T follicular helper cell (primary cell): ENCODE measurements at regions not wholly inside any gene's neighbourhood (a gene's known extent, or its start where the extent isn't known, plus 50 kb on each side); places are given as distances from the start of the nearest gene placed in this dataset.
"Not testable (repeated sequence)": the region's sequence is repeated elsewhere in the genome, so short reads cannot be mapped to it uniquely, and the experiment has no call there.

Experiments
- DNase-seq: peaks from one replicate; pipeline ENCODE4 v3.0.0-alpha.2; 2020; ENCODE audit warnings: low read depth

- no peak for DNase-seq
These were observed 119.0 kb upstream of the SLC38A2 start for GRCh38 chr12:46491548-46491947.

DNA sequence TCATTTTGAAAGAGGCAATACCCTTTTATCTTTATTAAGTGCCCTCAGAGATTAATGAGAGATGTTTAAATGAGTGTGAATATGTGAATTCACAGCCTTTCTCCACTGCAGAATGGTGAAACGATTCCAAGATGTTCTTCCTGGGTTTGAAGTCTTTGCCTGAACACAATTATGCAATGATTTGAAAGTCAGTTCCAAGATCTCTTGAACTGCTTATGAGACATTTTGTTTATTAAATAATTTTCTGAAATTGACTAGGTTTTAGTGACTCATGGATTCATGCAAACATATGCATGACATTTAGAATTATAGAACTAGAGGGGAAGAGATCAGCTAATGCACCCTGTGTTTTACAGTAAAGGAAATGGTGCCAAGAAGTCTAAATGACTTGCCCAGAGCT is 118.1 kb upstream of the SLC38A2 start:
- no peak for DNase-seq

GRCh38 chr12:46489951-46490388 is 117.4 kb upstream of the SLC38A2 start:
- DNase-seq = no peak

- DNase-seq = no peak
These were observed 115.1 kb upstream of the SLC38A2 start for GRCh38 chr12:46487567-46488131.

DNA sequence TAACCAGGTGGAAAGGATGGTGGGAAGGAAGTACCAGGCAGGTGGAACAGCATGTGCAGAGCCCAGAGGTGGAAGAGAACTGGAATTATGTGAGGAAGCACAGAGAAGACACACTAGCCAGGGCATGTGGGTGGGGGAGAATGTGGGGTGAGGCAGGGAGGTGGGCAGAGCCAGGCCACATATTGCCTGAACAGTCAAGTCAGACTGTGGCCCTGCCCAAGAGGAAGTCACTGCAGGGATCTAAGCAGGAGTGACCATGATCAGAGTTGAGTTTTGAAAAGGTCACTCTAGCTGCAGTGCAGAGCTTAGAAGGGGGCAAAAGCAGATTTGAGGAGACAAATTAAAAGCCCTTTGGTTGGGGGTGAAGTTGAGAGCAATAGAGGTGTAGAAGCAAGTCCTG is 114.0 kb upstream of the SLC38A2 start:
- no peak for DNase-seq

DNA sequence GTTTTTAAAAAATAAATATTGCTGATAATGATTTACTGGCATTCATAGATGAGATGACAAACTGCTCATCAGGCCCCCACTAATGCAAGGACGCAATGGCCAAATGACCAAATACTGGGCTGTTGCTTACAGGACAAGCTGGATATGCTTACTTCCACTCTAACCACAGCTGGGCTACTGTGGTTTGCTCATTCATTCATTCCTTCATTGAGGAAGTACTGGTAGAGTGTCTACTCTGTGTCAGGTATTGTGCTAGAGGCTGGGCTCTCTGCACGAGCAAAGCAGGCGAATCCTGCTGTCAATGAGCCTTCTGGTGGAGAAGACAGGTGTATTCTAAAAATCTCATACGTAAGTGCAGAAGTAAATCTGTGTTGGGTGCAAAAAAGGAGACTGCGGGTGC is 113.3 kb upstream of the SLC38A2 start:
- DNase-seq = no peak

DNA sequence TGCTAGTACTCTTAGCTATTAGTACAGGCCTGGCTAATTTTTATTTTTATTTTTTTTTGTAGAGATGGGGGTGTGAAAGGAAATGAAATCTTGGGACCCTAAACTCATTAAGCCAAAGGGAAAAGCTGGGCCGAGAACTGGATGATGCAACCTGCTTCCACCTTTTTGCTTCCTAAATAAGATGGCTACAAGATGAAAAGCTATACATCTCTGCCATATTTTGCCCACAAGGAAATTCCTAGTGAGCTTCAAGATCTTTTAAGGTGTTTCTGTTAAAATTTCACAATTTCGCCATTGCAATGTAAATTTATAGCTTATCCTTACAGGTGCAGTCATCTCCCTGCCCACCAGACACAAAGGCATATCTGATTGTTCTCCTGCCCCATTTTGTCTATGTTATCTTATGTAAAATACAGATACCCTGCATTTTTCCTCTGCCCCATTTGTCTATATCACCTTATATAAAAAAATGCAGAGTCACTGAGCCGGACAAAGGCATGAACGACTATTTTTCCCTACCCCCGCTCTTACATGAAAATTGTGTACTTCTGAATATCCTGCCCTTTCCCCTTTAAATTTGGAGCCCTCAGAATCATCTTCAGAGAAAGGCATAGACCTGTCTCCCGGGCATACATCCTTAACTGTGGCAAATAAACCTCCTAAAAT is 112.0 kb upstream of the SLC38A2 start:
- DNase-seq = no peak

- DNase-seq = no peak
These were observed 111.2 kb upstream of the SLC38A2 start for GRCh38 chr12:46483572-46484395.

GRCh38 chr12:46480724-46481123 is 108.2 kb upstream of the SLC38A2 start:
- DNase-seq = no peak

GRCh38 chr12:46480316-46480715 is 107.7 kb upstream of the SLC38A2 start:
- no peak for DNase-seq

- no peak for DNase-seq
These were observed 105.5 kb upstream of the SLC38A2 start for GRCh38 chr12:46478123-46478522.

- no peak for DNase-seq
These were observed 105.0 kb upstream of the SLC38A2 start for GRCh38 chr12:46477541-46477940.

DNA sequence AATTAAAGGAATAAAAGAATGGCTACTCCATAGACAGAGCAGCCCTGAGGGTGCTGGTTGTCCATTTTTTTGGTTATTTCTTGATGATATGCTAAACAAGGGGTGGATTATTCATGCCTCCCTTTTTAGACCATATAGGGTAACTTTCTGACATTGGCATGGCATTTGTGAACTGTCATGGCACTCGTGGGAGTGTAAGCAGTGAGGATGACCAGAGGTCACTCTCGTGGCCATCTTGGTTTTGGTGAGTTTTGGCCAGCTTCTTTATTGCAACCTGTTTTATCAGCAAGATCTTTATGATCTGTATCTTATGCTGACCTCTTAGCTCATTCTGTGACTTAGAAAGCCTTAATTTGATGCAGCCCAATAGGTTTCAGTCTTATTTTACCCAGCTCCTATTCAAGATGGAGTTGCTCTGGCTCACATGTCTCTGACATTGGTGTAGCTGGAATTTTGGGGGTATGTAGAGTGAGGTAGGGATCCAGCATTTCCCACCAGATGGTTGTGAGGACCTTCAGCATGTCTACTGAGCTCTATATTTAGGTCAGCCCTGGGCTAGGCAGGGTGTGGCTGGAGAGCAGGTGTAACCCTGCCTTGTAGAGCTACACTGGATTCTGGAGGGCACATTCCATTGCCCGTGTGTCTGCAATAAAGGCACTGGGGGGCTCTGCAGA is 103.5 kb upstream of the SLC38A2 start:
- no peak for DNase-seq

- DNase-seq = not testable (repeated sequence)
These were observed 101.8 kb upstream of the SLC38A2 start for GRCh38 chr12:46474385-46474784.

GRCh38 chr12:46473634-46474329 is 101.2 kb upstream of the SLC38A2 start:
- no peak for DNase-seq

DNA sequence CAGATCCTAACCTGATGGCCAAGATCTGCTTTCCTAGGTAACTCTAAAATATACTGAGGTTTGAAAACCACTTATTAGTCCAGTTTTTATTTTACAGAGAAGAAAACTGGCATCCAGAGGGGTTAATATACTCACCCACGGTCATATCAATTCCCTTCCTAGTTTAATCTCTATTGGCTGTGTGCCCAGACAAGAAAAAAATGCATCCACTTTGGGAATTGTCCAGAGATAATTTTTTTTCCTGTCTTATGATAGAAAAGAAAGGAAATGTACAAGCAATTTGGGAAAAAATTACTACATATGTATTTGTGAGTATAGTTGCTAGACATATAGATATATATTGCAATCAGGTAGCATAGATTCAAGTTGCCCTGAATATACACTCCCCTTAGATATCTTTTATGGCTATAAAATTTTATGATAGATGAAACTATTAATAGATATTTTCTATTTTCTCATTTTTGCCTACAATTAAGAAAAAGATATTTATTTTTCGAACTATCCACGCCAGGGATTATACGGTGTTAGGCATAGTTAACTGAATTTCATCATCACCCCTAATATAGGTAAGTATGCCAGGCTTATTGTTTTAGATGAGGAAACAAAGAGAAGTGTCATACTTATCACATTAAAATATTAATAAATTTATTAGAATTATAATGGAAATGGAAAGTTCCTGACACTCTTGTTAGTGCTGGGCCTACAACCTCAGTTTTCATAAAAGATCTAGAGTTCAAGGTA is 100.5 kb upstream of the SLC38A2 start:
- no peak for DNase-seq

GRCh38 chr12:46472144-46472705 is 99.7 kb upstream of the SLC38A2 start:
- no peak for DNase-seq

DNA sequence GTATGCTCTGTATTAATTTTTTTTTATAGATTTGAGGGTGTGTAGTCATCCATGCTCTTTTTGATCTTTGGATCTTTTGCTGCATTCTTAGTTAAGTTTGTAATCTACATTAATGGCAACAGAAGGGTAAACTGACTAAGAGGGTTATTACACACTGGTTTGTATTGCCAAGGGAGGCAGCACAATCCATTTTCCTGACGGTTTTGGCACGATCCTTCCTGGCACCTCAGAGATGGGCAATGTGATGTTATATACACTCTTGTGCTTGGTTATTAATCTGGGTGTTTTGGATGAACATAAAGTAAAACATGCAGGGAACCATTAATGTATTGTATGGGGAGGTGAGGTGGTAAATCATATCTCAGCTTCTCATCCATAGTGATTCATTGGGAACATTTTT is 98.8 kb upstream of the SLC38A2 start:
- DNase-seq = no peak

DNA sequence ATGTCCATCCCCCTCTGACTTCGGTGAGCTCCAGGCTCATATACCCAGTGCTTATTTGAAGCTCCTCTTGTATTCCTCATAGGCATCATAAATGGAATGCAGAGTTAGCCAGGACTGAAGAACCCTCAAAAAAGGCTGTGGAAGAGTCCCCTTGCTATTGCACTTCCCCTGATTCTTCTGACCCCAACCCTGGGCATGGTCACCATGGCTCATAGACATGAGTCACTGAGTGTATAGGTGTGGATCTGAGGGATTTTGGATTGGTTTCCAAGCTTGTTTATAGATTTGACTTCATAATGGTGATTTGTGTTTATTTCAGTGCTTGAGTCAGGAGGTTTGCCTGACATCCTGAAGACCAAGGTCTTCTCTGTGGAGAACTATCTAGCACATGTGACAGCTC is 98.4 kb upstream of the SLC38A2 start:
- DNase-seq = no peak

DNA sequence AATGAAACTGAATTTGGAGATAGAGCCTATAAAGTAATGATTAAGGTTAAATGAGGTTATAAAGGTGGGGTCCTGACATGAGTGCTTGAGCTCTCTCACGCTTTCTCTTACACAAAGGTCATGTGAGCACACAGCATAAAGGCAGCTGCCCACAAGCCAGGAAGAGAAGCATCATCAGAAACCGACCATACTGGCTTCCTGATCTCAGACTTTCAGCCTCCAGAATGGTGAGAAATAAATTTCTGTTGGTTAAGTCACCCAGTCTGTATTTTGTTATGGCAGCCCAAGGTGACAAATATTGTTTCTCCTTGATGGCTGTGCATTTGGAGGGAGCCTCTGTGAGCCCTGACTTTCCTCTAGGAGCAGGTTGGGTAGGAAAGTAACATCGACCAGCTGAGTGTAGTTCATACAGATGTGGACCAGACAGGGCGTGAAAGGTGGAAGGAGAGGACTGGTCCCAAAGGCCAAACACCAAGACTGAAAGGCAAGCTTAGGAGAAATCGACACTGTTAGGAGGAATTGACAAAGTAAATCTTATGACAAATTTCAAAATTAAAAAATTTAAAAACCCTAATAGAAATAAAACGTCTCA is 97.6 kb upstream of the SLC38A2 start:
- no peak for DNase-seq

DNA sequence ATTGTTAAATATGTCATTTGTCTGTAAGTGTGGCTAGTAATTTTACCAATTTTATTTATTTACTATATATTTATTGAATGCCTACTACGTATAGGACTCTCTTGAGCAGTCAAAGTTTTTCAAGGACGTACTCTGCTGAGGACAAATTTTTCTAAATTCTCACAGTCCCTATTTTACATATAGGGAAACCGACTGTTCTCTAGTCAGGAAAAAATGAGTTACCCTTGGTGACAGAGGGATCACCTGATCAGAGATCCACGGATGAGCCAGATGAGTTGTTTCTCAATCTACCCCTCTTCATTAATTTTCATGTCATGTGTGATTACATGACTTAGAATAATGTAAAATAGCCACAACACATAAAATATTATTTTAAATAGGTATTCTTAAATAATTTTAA is 96.2 kb upstream of the SLC38A2 start:
- no peak for DNase-seq
